ENCODE measurements at regions not wholly inside any gene's neighbourhood (a gene's known extent, or its start where the extent isn't known, plus 50 kb on each side); places are given as distances from the start of the nearest gene placed in this dataset.

GRCh38 chr3:176078906-176079305, 1118.4 kb downstream of the TBL1XR1 start:
- no peak for ATAC-seq
- no peak for TF ChIP-seq POLR2AphosphoS5 (IDR thresholded peaks at IDR 0.05)
- TF ChIP-seq POLR2A (IDR thresholded peaks at IDR 0.05) = no peak
- TF ChIP-seq, protein P1, sequence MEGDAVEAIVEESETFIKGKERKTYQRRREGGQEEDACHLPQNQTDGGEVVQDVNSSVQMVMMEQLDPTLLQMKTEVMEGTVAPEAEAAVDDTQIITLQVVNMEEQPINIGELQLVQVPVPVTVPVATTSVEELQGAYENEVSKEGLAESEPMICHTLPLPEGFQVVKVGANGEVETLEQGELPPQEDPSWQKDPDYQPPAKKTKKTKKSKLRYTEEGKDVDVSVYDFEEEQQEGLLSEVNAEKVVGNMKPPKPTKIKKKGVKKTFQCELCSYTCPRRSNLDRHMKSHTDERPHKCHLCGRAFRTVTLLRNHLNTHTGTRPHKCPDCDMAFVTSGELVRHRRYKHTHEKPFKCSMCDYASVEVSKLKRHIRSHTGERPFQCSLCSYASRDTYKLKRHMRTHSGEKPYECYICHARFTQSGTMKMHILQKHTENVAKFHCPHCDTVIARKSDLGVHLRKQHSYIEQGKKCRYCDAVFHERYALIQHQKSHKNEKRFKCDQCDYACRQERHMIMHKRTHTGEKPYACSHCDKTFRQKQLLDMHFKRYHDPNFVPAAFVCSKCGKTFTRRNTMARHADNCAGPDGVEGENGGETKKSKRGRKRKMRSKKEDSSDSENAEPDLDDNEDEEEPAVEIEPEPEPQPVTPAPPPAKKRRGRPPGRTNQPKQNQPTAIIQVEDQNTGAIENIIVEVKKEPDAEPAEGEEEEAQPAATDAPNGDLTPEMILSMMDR (IDR thresholded peaks at IDR 0.05) = no peak
- TF ChIP-seq EP300 (IDR thresholded peaks at IDR 0.05) = no peak
- 80 to 89% methylated on average over 1 of the region's 1 CpG for WGBS, 2 donors (ENCODE audit: low coverage in 1 of 2)

GRCh38 chr3:176075491-176075890, 1121.8 kb downstream of the TBL1XR1 start:
- TF ChIP-seq POLR2A (IDR thresholded peaks at IDR 0.05) (no peak), POLR2AphosphoS5 (IDR thresholded peaks at IDR 0.05) (no peak), EP300 (IDR thresholded peaks at IDR 0.05) (no peak)
- TF ChIP-seq, protein P1 (IDR thresholded peaks at IDR 0.05) = no peak
- no peak for ATAC-seq

More at GRCh38 chr3:176078906-176079305, 1118.4 kb downstream of the TBL1XR1 start:
- Histone ChIP-seq H3K27ac (no peak overlapping the region), H3K9me3 (no peaks in the 10 kb centered on the region), H3K4me3 (no peak overlapping the region), H3K27me3 (no peaks in the 10 kb centered on the region), H3K4me1 (no peaks in the 10 kb centered on the region), H3K36me3 (no peaks in the 10 kb centered on the region)

DNA sequence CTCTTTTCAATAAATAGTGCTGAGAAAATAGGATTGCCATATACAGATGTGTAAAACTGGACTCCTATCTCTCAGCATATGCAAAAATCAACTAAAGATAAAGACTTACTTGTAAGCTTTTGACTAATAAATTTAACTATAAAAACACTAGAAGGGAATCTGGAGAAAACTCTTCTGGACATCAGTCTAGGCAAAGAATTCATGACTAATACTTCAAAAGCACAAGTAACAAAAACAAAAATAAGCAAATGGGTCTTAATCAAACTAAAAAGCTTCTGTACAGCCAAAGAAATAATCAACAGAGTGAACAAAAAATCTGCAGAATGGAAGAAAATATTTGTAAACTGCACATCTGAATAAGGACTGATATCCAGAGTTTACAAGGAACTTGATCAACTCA, 1122.2 kb downstream of the TBL1XR1 start:
- Histone ChIP-seq H3K27ac (no peak overlapping the region), H3K9me3 (no peaks in the 10 kb centered on the region), H3K36me3 (no peaks in the 10 kb centered on the region), H3K27me3 (no peaks in the 10 kb centered on the region), H3K4me3 (no peak overlapping the region), H3K4me1 (no peaks in the 10 kb centered on the region)
- TF ChIP-seq POLR2A (IDR thresholded peaks at IDR 0.05) = no peak
- no peak for ATAC-seq

More at GRCh38 chr3:176075491-176075890, 1121.8 kb downstream of the TBL1XR1 start:
- no peaks in the 10 kb centered on the region for H3K4me1 ChIP-seq
- H3K27ac ChIP-seq = no peak overlapping the region
- H3K36me3 ChIP-seq = no peaks in the 10 kb centered on the region
- WGBS, 2 donors (ENCODE audit: low coverage in 1 of 2) = 33 to 46% methylated on average over 1 of the region's 1 CpG
- H3K27me3 ChIP-seq = no peaks in the 10 kb centered on the region
- H3K4me3 ChIP-seq = no peak overlapping the region
- H3K9me3 ChIP-seq = no peaks in the 10 kb centered on the region

DNA sequence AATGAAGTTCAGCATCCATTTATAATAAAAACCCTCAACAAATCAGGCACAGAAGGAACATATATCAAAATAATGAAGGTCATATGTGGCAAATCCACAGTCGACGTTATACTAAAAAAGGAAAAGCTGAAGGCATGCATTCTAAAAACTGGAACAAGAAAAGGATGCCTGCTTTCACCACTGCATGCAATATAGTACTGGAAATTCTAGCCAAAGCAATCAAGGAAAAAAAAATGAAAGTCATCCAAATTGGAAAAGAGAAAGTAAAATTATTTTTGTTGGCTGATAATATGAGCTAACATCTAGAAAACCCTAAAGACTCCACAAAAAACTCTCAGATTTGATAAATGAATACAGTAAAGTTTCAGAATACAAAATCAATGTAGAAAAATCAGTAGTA, 1123.2 kb downstream of the TBL1XR1 start:
- Histone ChIP-seq H3K27ac (no peak overlapping the region), H3K4me3 (no peak overlapping the region), H3K27me3 (no peaks in the 10 kb centered on the region), H3K36me3 (no peaks in the 10 kb centered on the region), H3K9me3 (no peaks in the 10 kb centered on the region), H3K4me1 (no peaks in the 10 kb centered on the region)
- ATAC-seq = no peak
- WGBS, 2 donors (ENCODE audit: low coverage in 1 of 2) = 58 to 71% methylated on average over 2 of the region's 2 CpGs
- no peak for TF ChIP-seq EP300 (IDR thresholded peaks at IDR 0.05)
- no peak for TF ChIP-seq POLR2A (IDR thresholded peaks at IDR 0.05)
- TF ChIP-seq, protein P1 (IDR thresholded peaks at IDR 0.05) = no peak
- TF ChIP-seq POLR2AphosphoS5 (IDR thresholded peaks at IDR 0.05) = no peak

DNA sequence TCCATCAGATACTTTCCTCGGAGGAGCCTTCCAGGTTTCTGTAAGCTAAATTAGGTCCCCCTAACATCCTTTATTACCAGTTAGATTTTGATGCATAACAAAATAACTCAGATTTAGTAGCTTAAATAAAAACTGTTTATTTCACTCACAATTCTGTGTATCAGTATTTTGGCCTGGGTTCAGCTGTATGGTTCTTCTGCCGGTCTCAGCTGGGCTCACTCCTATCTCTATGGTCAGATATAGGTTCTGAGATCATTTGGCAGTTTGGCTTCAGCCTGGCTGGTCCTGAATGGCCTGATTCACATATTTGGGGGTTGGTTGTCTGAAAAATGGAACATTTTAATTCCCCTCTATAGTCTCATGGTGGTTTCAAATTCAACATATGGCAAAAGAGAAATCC, 1125.3 kb downstream of the TBL1XR1 start:
- WGBS, 2 donors (ENCODE audit: low coverage in 1 of 2) = 69 to 100% methylated on average over 2 of the region's 2 CpGs
- TF ChIP-seq, protein P1 (IDR thresholded peaks at IDR 0.05) = no peak
- Histone ChIP-seq H3K4me1 (no peaks in the 10 kb centered on the region), H3K27me3 (no peaks in the 10 kb centered on the region), H3K27ac (no peak overlapping the region), H3K4me3 (no peak overlapping the region), H3K9me3 (no peaks in the 10 kb centered on the region), H3K36me3 (no peaks in the 10 kb centered on the region)
- ATAC-seq = no peak

DNA sequence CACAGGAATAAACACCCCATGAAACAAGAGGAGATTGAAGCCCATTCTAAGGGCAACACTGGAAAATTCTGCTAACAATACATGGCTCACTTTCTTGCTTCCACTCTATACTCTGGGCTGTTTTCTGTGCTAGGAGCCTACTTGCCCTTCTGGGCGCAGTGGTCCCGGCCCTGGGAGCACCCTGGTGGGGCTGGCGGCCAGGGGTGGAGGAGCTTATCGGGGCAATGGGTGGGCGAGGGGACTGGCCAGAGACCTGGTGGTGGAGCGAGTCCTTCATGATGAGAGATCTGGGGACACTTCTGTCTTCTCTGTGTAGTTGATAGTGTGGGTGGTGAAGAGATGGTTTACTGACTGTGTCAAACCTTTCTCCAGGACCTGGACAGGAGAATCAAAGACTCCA, 1128.5 kb downstream of the TBL1XR1 start:
- WGBS, 2 donors (ENCODE audit: low coverage in 1 of 2) = 100% methylated on average over 2 of the region's 6 CpGs; no CpG with 5 or more reads in 1 of the 2 donors

More for the DNA sequence above, 1128.5 kb downstream of the TBL1XR1 start:
- H3K4me3 ChIP-seq = no peak overlapping the region
- no peaks in the 10 kb centered on the region for H3K4me1 ChIP-seq
- H3K27ac ChIP-seq = no peak overlapping the region
- H3K36me3 ChIP-seq = no peaks in the 10 kb centered on the region
- H3K27me3 ChIP-seq = no peaks in the 10 kb centered on the region
- TF ChIP-seq POLR2AphosphoS5 (IDR thresholded peaks at IDR 0.05) (no peak), EP300 (IDR thresholded peaks at IDR 0.05) (no peak), POLR2A (IDR thresholded peaks at IDR 0.05) (no peak)
- TF ChIP-seq, protein P1 (IDR thresholded peaks at IDR 0.05) = no peak
- no peaks in the 10 kb centered on the region for H3K9me3 ChIP-seq
- no peak for ATAC-seq

Data from gastroesophageal sphincter (tissue), 4 donors.